H1 (cell line): ENCODE measurements at regions not wholly inside any gene's neighbourhood (a gene's known extent, or its start where the extent isn't known, plus 50 kb on each side); places are given as distances from the start of the nearest gene placed in this dataset.
"Not testable (repeated sequence)": the region's sequence is repeated elsewhere in the genome, so short reads cannot be mapped to it uniquely, and the experiment has no call there.

Experiments
- BRCA1 ChIP-seq: IDR thresholded peaks from 2 replicates; pipeline ENCODE4 v1.6.1; 2012; ENCODE audit warnings: low read depth, low read length, improper control_type of control experiment
- CEBPB ChIP-seq: IDR thresholded peaks from 2 replicates; pipeline ENCODE4 v1.6.1; 2012; ENCODE audit warnings: low read depth, low read length
- CHD2 ChIP-seq: IDR thresholded peaks from 2 replicates; pipeline ENCODE4 v1.6.1; 2012; ENCODE audit warnings: low read length, improper control_type of control experiment
- CREB1 ChIP-seq: IDR thresholded peaks from 2 replicates; pipeline ENCODE4 v1.6.1; 2012; ENCODE audit warnings: inconsistent platforms
- CTCF ChIP-seq, 3 experiments: IDR thresholded peaks; 1 replicate in 2 of 3; 2 replicates in 1 of 3; pipeline versions ENCODE4 v1.5.1 to v1.6.1; 2011; ENCODE audit warnings: low read length in 3 of 3, mild to moderate bottlenecking in 3 of 3, inconsistent platforms in 2 of 3, low read depth in 1 of 3, moderate library complexity in 1 of 3; ENCODE audit not compliant: insufficient read depth in 1 of 3; ENCODE audit errors: control extremely low read depth in 1 of 3
- EP300 ChIP-seq, 2 experiments: IDR thresholded peaks; 1 replicate in 1 of 2; 2 replicates in 1 of 2; pipeline ENCODE4 v1.6.1; 2011 to 2012; ENCODE audit warnings: low read depth in 2 of 2, low read length in 2 of 2, mild to moderate bottlenecking in 2 of 2, borderline replicate concordance in 1 of 2, inconsistent platforms in 1 of 2, moderate library complexity in 1 of 2
- POLR2A ChIP-seq, 2 experiments: IDR thresholded peaks; 1 replicate in 1 of 2; 2 replicates in 1 of 2; pipeline ENCODE4 v1.6.1; 2011; ENCODE audit warnings: low read depth in 2 of 2, low read length in 2 of 2, mild to moderate bottlenecking in 2 of 2; ENCODE audit errors: control extremely low read depth in 1 of 2
- POLR2AphosphoS5 ChIP-seq: IDR thresholded peaks from 2 replicates; pipeline ENCODE4 v1.6.1; 2011; ENCODE audit warnings: low read depth, low read length
- RAD21 ChIP-seq, 2 experiments: IDR thresholded peaks in 1 of 2; conservative IDR thresholded peaks in 1 of 2; 2 replicates each; pipeline ENCODE4 v1.6.1; 2011; ENCODE audit warnings: low read depth in 2 of 2, low read length in 2 of 2, improper control_type of control experiment in 1 of 2, inconsistent platforms in 1 of 2, mild to moderate bottlenecking in 1 of 2, moderate library complexity in 1 of 2
- RXRA ChIP-seq: IDR thresholded peaks from 2 replicates; pipeline ENCODE4 v1.6.1; 2011; ENCODE audit warnings: low read depth, mild to moderate bottlenecking, low read length, moderate library complexity; ENCODE audit not compliant: insufficient read depth
- SP1 ChIP-seq: IDR thresholded peaks from 2 replicates; pipeline ENCODE4 v1.6.1; 2011; ENCODE audit warnings: low read depth, low read length
- YY1 ChIP-seq: IDR thresholded peaks from 2 replicates; pipeline ENCODE4 v1.6.1; 2011; ENCODE audit warnings: low read depth, mild to moderate bottlenecking, low read length

- not testable (repeated sequence) for TF ChIP-seq EP300 (IDR thresholded peaks at IDR 0.05; ENCODE audit: borderline replicate concordance in 1 of 2, low read depth in 2 of 2, low read length in 2 of 2); CTCF (IDR thresholded peaks at IDR 0.05; ENCODE audit: control extremely low read depth in 1 of 3, insufficient read depth in 1 of 3, low read depth in 1 of 3, low read length in 3 of 3); POLR2A (IDR thresholded peaks at IDR 0.05; ENCODE audit: control extremely low read depth in 1 of 2, low read depth in 2 of 2, low read length in 2 of 2); SP1; CREB1; YY1; CEBPB; RAD21 (IDR thresholded peaks at IDR 0.05 in 1 of 2, conservative IDR thresholded peaks at IDR 0.05 in 1 of 2; ENCODE audit: low read depth in 2 of 2, low read length in 2 of 2); POLR2AphosphoS5; CHD2; BRCA1; RXRA
These were observed 182.4 kb upstream of the GPRIN3 start for GRCh38 chr4:89489921-89490431.
